Neutrophil (primary cell): ENCODE measurements at regions not wholly inside any gene's neighbourhood (a gene's known extent, or its start where the extent isn't known, plus 50 kb on each side); places are given as distances from the start of the nearest gene placed in this dataset.

Source experiments
- H3K27ac ChIP-seq: fragments of 200-600 bp; sonication (generic); 2 replicates; pipeline ENCODE4 v1.5.1; 2016; ENCODE audit warnings: mild to moderate bottlenecking, moderate library complexity
- H3K27me3 ChIP-seq: fragments of 200-600 bp; sonication (generic); 2 replicates; pipeline ENCODE4 v1.6.0; 2016; ENCODE audit warnings: mild to moderate bottlenecking
- H3K36me3 ChIP-seq: fragments of 200-600 bp; sonication (generic); 2 replicates; pipeline ENCODE4 v1.5.1; 2017
- H3K4me1 ChIP-seq, 2 experiments: fragments of 200-600 bp in 1 of 2; sonication (generic) in 1 of 2; 1 replicate in 1 of 2; 2 replicates in 1 of 2; pipeline versions ENCODE4 v1.5.1 to v1.6.1; 2013 to 2016; ENCODE audit warnings: low read depth in 1 of 2, low read length in 1 of 2, mild to moderate bottlenecking in 1 of 2, moderate library complexity in 1 of 2; ENCODE audit not compliant: control insufficient read depth in 1 of 2, insufficient read depth in 1 of 2
- H3K4me3 ChIP-seq, 2 experiments: fragments of 200-600 bp in 1 of 2; sonication (generic) in 1 of 2; 1 replicate in 1 of 2; 2 replicates in 1 of 2; pipeline ENCODE4 v1.5.1; 2013 to 2016; ENCODE audit warnings: low read depth in 1 of 2, low read length in 1 of 2, mild to moderate bottlenecking in 1 of 2, moderate library complexity in 1 of 2
- H3K9me3 ChIP-seq: fragments of 200-600 bp; sonication (generic); 2 replicates; pipeline ENCODE4 v1.5.1; 2016
- TF ChIP-seq, protein P1 (sequence below): fragments of 200-600 bp; sonication (generic); IDR thresholded peaks from 2 replicates; pipeline ENCODE4 v1.5.1; 2016; ENCODE audit warnings: antibody characterized with exemption

DNA sequence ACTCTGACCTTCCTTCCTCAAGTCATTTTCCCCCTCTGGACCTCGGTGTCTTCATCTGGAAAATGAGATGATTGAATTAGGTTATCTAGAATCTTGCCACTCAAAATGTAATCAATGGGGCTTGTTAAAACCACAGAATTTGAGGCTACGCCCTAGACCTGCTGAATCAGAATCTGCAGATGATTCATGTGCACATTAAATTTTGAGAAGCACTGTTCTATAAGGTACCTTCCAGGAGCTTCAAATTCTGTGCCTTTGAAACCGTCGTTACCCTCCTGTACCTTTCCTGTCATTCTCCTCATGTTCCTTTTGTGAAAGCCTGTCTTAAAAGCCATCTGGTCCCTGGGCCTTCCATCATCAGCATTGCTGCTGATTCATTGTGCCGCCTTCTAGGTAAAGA is 172.4 kb upstream of the TOPAZ1 start:
- Histone ChIP-seq H3K4me1 (no peaks in the 10 kb centered on the region), H3K27ac (no peak overlapping the region), H3K36me3 (no peaks in the 10 kb centered on the region), H3K4me3 (no peak overlapping the region), H3K9me3 (no peaks in the 10 kb centered on the region), H3K27me3 (peaks cover 27% of the 10 kb centered on the region)
- TF ChIP-seq, protein P1, sequence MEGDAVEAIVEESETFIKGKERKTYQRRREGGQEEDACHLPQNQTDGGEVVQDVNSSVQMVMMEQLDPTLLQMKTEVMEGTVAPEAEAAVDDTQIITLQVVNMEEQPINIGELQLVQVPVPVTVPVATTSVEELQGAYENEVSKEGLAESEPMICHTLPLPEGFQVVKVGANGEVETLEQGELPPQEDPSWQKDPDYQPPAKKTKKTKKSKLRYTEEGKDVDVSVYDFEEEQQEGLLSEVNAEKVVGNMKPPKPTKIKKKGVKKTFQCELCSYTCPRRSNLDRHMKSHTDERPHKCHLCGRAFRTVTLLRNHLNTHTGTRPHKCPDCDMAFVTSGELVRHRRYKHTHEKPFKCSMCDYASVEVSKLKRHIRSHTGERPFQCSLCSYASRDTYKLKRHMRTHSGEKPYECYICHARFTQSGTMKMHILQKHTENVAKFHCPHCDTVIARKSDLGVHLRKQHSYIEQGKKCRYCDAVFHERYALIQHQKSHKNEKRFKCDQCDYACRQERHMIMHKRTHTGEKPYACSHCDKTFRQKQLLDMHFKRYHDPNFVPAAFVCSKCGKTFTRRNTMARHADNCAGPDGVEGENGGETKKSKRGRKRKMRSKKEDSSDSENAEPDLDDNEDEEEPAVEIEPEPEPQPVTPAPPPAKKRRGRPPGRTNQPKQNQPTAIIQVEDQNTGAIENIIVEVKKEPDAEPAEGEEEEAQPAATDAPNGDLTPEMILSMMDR, result no peak

DNA sequence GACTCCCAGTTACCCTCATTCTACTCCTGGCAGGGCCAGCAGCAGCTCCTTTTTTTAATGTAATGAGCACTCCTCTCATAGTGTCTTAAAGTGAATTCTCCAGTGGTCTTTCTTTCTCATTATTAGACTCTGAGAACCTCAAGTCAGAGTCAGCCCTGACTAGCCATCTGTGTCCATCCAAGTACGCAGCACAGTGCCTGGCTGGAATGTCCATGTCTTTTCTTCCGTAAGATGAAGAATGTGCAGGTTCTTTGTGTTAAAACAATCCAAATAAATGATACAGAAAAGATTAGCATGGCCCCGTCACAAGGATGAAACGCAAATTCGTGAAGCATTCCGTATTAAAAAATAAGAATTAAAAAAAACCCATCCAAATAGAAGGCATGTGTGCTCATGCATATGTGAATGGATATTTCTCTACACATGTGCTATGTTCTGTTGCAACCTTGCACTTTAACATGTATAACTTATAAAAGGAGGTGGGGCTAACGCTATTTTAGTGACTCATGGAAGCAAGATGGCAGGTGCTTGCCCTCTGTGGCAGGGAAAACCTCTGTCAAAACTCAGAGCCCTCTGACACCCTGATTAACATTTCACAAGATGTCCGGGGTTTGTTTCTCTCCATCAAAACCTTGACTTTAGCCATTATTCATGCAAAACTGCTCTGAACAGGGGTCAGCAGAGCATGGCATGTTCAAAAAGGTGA is 170.7 kb upstream of the TOPAZ1 start:
- peaks cover 31% of the 10 kb centered on the region for H3K27me3 ChIP-seq
- H3K9me3 ChIP-seq, result no peaks in the 10 kb centered on the region
- H3K4me3 ChIP-seq, result no peak overlapping the region
- no peaks in the 10 kb centered on the region for H3K4me1 ChIP-seq
- H3K36me3 ChIP-seq, result no peaks in the 10 kb centered on the region
- no peak overlapping the region for H3K27ac ChIP-seq
- TF ChIP-seq, protein P1, result no peak

DNA sequence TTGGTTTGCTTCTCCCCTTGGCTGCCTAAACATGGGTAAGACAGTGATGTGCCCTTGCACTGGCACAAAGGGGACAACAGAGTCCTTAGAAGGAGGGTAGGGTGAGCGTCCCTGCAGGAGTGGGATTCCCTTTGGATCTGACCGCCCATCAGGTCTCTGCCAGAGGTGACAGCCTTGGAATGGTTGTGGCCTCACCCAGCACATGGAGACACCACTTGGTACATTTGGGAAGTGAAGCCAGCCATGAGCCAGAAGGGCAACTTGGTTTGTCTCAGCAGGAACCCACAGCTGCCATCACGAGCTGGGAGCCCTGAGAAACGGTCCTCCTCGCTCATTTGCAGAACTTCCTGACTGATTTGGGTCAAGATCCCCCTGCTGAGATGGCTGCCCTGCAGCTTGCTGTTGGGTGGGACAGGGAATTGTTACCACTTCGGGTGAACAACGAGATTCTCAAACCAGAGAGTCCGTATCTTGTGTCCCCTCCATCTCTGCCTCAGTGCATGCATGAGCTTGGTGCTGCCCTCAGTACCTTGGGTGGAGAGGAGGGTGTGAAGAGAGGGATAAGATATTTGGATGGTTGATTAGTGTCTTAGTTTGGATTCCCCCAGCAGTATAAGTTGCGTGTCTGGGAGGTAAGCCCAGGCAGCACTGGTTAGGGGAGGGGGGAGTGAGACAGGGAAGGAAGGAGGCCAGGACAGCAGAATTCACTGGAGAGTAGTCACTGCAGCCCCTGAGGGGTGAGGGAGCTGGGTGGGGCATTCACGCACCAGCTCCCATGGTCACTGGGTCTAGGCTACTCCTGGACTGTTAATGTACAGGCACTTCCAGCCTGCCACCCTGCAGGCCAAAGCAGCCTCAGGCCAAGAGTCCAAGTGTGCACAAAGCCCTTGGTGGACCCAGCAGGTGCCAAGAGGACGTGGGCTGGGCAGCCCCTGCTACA is 168.8 kb upstream of the TOPAZ1 start:
- no peaks in the 10 kb centered on the region for H3K36me3 ChIP-seq
- H3K4me3 ChIP-seq, result no peak overlapping the region
- TF ChIP-seq, protein P1, result no peak
- no peaks in the 10 kb centered on the region for H3K9me3 ChIP-seq
- no peaks in the 10 kb centered on the region for H3K4me1 ChIP-seq
- H3K27me3 ChIP-seq, result peaks cover 31% of the 10 kb centered on the region
- H3K27ac ChIP-seq, result no peak overlapping the region

DNA sequence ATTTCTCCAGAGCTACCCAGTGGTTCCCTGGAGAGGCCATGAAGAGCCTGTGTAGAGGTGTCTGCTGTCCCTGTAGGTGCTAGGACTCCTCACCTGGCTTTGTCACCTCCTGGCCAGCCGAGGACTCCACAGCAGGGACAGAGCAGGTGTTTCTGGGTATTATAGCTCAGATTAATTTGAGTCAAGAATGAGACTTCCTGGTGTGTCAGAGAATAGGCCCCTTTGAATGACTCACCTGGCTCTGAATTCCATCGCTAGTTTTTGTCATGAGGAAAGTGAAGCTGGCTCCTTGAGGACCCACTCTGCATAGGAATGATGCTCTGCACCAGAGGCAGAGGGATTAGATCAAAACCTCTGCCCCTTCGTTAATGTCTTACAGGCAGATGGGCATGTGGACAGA is 167.5 kb upstream of the TOPAZ1 start:
- Histone ChIP-seq H3K27ac (no peak overlapping the region), H3K27me3 (peaks cover 30% of the 10 kb centered on the region), H3K4me3 (no peak overlapping the region), H3K36me3 (no peaks in the 10 kb centered on the region), H3K4me1 (no peaks in the 10 kb centered on the region), H3K9me3 (no peaks in the 10 kb centered on the region)
- TF ChIP-seq, protein P1, result no peak

DNA sequence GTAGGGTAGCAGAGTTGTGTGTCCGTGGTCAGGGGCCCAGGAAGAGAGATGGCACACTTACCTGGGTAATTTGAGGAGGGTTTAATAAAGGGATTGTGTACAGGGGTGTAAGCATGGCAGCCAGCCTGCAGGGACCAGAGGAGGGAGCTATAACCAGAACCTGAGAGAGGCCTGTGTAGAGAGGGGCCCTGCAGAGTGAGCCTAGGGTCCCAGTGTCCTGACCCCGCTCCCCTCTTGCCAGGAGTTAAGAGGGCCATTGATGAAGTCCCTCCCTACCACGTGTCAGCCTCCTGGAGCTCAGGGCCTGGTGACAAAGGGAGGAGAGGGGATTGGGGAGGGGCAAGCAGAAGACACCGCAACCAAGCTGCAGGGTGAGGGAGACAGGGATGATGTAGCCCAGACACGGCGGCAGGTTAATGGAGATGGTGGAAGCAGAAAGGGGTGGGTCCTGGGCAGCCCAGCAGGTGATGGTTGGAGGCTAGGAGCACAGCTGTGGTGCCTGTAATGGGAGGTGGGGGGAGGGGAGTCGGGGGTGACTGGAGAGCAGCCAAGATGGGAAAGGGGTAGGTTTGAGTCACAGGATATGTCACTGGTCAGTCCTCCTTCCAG is 165.4 kb upstream of the TOPAZ1 start:
- TF ChIP-seq, protein P1, result no peak
- Histone ChIP-seq H3K4me3 (no peak overlapping the region), H3K27ac (no peak overlapping the region), H3K4me1 (no peaks in the 10 kb centered on the region), H3K27me3 (peaks cover 12% of the 10 kb centered on the region), H3K9me3 (no peaks in the 10 kb centered on the region), H3K36me3 (no peaks in the 10 kb centered on the region)
